NCI-H774 (cell line): ENCODE measurements at regions not wholly inside any gene's neighbourhood (a gene's known extent, or its start where the extent isn't known, plus 50 kb on each side); places are given as distances from the start of the nearest gene placed in this dataset.

ENCODE experiments used
- DNase-seq: peaks from one replicate; lab custom pipeline; 2025; lab: John Stamatoyannopoulos, UW

DNA sequence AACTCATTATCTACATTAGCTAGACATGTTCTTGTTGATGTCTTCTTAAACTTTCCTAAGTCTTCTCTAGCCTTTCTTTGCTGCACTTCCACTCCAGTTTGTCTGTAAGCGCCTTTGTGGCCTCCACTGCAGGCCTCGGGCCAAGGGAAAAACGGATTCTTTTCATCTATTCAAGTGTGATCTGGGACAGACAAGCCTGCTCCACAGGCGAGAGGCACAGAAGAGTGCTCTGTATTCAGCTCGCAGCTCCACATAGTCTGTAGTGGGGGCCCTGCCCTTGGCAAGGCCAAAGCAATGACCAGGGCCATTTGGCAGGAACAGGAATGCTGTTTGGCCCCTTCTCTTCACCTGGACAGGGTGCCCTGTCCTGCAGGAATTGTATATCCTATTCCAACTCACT, 84.1 kb upstream of the BARX2 start:
- DNase-seq, result no peak

DNA sequence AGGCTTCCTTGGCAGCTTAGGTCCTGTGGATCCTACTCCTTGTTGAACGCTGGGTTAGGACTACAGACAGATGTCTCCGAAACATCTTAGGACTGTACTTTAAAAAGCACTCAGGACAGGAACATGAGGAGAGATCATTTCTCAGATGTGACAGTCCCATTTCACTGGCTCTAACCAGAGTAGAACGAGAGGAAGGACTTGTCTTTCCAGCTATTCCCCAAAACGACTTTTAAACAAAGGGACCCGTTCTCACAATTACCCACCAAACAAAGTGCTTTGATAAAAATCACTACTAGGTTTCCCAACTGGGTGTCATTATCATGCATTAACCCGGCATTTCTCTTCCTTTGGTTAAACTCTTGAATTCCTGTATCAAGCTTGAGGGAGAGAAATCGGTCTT, 84.7 kb upstream of the BARX2 start:
- no peak for DNase-seq

DNA sequence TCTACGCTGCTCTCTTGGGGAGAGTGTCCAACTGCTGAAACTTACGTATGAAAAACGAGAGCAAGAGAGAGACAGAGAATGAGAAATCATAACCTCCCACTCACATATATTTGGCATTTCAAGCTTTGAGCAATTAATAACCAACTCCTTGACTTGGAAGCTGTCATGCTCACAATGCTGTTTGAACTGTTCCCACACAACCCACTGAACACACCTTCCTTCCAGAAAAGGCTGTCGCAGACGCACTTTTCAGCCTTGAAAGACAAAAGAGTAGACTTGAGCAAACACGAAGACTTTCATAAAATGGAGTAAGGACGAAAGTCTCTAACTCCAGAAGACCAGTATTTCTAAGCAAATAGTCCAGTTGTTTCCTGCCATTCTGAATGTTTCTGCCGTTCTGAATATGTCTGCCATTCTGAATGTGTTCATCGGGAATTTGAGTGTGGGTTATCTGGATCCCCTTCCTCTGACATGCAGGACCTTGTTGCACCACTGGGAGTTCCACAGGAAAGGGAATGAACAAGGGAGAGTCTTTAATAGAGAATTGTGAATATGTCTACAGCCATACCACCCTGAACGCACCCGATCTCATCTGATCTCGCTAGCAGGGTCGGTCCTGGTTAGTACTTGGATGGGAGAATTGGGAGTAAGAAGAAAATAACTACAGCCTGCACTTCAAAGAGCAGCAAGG, 86.2 kb upstream of the BARX2 start:
- DNase-seq, result no peak

DNA sequence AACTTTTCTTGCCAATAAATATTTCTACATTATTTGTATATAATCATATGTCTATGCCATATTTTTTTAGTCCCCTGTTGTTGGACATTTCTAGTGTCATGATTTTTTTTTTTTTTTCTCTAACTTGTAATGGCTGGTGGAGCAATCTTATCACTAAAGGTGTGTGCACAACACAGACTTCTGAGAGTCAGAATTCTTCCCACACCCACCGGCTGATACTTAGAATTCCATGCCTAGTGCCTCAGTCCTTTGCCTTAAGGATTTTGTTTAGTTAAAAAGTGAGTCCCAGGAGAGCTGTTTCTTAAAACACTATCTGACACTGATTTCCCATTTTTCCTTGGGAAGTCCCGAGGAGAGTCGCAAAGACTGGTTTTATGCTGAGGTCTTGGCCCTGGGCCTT, 87.7 kb upstream of the BARX2 start:
- no peak for DNase-seq

DNA sequence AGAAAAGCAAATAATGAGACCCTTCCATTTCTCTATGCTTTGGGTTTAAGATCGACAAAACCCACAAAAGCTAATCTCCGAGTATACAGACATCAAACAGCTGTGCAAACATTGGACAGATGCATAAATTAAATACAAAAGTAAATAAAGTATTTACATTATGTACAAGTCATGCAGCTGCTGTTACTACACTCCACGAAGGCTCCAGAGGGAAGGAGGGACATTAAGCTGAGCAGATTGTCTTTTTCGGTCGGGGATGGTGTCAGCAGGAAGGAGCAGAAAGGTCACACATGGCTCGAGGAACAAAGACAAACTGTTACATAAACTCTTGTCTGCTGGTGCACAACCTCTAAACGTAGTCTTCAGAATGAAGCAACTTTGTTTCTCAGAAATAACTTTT, 88.8 kb upstream of the BARX2 start:
- DNase-seq, result peak; percentile 88

GRCh38 chr11:129285402-129285786, 90.3 kb upstream of the BARX2 start:
- DNase-seq, result no peak

DNA sequence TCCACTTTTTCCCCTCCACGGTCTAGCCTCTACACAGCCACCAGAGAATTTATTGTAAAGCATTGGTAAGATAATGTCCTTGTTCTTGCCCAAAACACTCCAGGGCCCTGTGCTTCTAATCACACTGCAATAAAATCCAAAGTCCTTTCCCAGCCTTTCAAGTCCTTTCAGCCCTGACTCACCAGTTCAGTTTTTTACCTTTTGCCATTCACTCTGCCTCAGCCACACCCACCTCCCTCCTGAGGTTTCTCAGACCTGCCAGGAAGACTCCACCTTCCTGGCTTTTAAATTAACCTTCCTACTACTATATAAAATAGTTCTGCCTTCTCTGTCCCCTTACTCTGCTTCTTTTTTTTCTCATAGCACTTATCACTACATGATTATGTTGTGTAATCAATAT, 91.0 kb upstream of the ARHGAP32 start:
- DNase-seq, result peak; percentile 35

- DNase-seq, result no peak
Observed at GRCh38 chr11:129282634-129283033, 90.5 kb upstream of the ARHGAP32 start.

- no peak for DNase-seq
Observed at GRCh38 chr11:129281471-129282415, 89.6 kb upstream of the ARHGAP32 start.

DNA sequence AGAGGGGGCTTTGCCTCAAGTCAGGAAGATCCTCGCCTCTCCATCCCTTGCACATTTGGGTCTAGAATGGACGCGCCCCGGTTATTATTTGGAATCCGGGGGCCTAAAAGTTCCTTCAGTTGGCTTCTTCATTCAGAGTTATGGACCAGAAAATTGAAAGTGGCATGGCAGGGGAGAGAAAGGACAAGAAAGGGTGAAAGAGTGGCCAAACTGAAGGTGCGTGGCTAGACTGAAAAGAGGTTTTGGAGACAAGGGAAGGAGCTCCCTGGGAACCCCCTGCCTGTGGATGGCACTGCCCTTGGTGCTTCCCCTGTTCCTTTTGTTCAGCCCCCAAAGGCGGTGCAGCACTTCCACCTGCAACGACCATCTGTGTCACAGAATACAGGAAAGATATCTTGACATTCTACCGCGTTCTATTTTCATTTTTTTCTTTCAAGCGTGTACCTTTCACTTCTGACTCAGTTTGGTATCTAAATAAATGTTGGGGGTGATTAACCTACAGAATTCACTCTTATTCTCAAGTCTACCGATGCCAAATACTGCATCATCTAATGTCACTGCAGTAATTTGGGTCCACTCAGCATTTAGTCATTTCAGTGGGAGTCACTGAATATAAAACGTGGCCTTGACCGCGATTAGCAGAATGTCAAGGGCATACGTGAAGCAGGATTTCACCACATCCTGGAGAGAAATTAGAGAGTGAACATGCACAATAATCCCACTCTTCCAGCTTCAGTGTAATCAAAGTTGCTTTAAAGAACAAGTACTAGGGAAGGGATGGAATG, 88.1 kb upstream of the ARHGAP32 start:
- no peak for DNase-seq

GRCh38 chr11:129279326-129280026, 87.4 kb upstream of the ARHGAP32 start:
- peak; percentile 95 for DNase-seq

DNA sequence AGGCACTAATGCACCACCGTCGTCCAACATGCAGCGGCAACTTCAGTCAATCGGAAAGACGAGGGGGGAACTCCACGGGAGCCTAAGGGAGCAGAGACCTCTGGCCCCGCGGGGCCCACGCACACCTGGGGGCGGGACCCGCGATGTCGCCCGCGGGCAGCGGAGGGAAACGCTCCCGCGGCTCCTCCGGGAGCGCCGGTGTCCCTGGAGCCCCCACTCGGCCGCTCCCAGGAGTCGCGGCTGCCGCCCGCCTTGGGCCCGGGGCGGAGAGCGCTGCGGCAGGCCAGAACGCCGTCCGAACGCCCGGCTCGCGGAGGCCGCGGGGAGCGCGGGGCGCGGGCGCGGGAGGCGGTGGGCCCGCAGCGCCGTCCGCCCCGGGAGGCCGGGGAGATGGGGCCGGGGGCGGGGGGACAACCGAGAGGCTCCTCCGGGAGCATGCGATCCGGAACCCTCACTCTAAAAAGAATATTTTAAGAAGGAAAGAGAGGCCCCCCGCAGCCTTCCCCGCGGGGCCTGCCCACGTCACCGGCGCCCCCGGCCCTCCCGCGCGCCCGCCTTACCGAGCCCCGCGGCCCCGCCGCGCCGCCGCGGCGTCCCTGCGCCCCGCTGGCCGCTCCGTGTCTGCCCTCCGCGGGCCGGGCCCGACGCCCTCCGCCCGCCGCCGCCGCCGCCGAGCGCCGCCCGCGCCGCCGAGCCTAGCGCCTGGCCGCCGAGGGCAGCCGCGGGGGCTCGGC, 86.6 kb upstream of the ARHGAP32 start:
- no peak for DNase-seq

- DNase-seq, result no peak
Observed at GRCh38 chr11:129277198-129277843, 85.2 kb upstream of the ARHGAP32 start.

GRCh38 chr11:129275828-129276227, 83.7 kb upstream of the ARHGAP32 start:
- DNase-seq, result no peak

GRCh38 chr11:129273944-129274711, 82.0 kb upstream of the ARHGAP32 start:
- no peak for DNase-seq

DNA sequence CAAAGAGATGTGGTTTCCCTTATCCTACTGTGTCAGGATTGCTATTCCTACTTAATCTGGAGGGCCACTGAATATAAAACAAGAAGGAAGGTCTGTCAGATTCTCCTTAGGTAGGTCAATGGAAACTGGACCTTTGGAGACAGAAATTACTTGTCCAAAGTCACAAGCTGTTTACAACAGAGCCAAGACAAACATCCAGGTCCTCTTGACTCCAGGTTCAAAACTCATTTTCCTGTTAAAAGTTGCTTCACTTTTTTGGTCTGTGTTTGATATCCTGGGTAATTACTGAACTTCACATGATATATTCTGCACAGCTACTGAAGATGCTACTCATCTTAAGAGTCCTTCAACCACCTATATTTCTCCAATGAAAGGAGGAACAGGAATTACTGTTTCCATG, 81.2 kb upstream of the ARHGAP32 start:
- DNase-seq, result no peak

DNA sequence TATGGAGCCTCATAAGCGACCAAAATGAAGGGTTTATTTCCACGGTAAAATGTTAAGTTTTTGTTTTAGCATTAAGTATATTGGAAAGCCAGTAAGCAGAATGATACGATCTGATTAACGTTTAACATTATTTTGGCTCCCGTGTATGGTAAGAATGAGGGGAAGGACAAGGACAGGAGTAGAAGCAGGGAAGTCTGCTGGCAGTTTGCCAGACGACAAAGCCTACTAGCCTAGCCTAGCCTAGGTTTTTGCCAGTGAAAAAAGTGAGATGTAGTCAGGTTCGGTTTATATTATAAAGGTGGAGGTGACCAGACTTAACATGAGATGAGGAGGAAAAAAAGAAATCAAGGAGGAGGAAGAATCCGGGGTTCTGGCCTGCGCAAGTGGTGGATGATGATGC, 78.9 kb upstream of the ARHGAP32 start:
- no peak for DNase-seq

DNA sequence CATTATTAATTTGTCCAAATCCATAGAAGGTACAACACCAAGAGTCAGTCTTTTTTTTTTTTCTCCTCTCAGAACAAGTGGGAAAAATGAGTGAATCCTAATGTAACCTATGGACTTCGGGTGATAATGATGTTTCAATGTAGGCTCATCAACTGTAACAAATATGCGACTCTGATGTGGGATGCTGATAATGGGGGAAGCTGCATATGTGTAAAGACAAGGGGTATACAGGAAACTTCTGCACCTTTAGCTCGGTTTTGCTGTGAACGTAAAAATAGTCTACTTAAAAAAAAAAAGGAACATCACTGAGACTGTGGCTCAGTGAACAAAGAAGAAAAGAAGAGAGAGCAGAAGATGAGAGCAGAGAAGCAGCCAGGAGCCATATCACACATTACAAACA, 78.3 kb upstream of the ARHGAP32 start:
- DNase-seq, result no peak

- no peak for DNase-seq
Observed at GRCh38 chr11:129268371-129268770, 76.2 kb upstream of the ARHGAP32 start.

DNA sequence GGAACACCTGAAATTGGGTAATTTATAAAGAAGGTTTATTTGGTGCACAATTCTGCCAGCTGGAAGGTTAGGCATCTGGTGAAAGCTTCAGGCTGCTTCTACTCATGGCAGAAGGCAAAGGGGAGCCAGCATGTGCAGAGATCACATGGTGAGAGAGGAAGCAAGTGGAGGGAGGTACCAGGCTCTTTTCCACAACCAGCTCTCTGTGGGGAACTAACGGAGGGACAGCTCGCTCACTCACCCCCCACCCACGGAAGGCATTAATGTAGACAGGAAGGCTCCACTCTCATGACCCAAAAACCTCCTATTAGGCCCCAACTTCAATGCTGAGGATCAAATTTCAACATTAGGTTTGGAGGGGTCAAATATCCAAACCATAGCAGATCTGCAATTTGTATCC, 75.6 kb upstream of the ARHGAP32 start:
- no peak for DNase-seq
